ENCODE measurements at regions not wholly inside any gene's neighbourhood (a gene's known extent, or its start where the extent isn't known, plus 50 kb on each side); places are given as distances from the start of the nearest gene placed in this dataset.

DNA sequence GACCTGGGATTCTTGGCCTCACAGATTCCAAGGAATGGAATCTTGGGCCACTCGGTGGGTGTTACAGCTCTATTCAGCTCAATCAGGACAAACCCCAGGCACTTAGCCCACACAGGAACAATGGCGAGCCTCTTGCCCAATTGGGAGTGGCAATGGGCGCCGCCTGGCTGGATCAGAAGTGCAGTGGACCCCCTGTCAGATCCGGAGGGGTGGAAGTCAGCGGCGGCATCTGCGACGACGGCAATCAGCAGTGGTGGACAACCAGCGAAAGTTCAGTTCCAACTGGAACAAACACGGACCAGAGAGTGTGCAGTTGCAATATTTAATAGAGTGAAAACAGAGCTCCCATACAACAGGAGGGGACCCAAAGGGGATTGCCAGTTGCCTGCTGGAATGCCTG, 378.3 kb downstream of the CDH9 start:
- Mint-ChIP-seq H3K27me3 (ENCODE audit: low read depth) (no peaks in the 10 kb centered on the region; the same call in 1 of the 2 replicates), H3K27ac (peak overlapping the region in 1 of 3 experiments; percentile 76; a peak in 2 of 7 replicates), H3K4me3 (no peak overlapping the region), H3K36me3 (ENCODE audit: insufficient read depth in 1 of 3, low read depth in 3 of 3) (peaks cover 0 to 8% (median 2%) of the 10 kb centered on the region in 3 experiments; a peak in 2 of 7 replicates), H3K9me3 (peaks cover 0 to 2% of the 10 kb centered on the region in 2 experiments; a peak in 3 of 5 replicates), H3K4me1 (peaks cover 0 to 3% of the 10 kb centered on the region in 2 experiments; a peak in 1 of 4 replicates)
- no CpG with 5 or more reads among the region's 12 CpGs for WGBS (ENCODE audit: extremely low coverage, insufficient read length, low lambda C conversion rate)
- Histone ChIP-seq H3K9me3 (ENCODE audit: control insufficient read depth, low read depth, low read length) (no peaks in the 10 kb centered on the region), H3K27me3 (ENCODE audit: insufficient read depth, low read length) (no peaks in the 10 kb centered on the region), H3K4me1 (ENCODE audit: insufficient read depth, low read length) (no peaks in the 10 kb centered on the region), H3K14ac (ENCODE audit: insufficient read depth, low read length) (no peak overlapping the region), H2BK120ac (ENCODE audit: low read depth, low read length, poor library complexity, severe bottlenecking) (no peak overlapping the region), H3T11ph (ENCODE audit: low read length) (no peak overlapping the region), H3K9ac (ENCODE audit: extremely low read depth, insufficient read length, low read length) (no peak overlapping the region), H2BK15ac (ENCODE audit: low read depth, low read length) (no peak overlapping the region), H4K5ac (ENCODE audit: insufficient read length, low read depth, low read length) (no peak overlapping the region), H3K56ac (ENCODE audit: insufficient read length, low read depth, low read length) (no peak overlapping the region), H2AFZ (ENCODE audit: low read length) (no peak overlapping the region), H3K23ac (ENCODE audit: insufficient read length, low read depth, low read length) (no peak overlapping the region), H3K79me1 (ENCODE audit: insufficient read depth, low read depth, low read length, poor library complexity, severe bottlenecking) (no peaks in the 10 kb centered on the region), H4K20me1 (ENCODE audit: control insufficient read depth, insufficient read depth, insufficient read length) (no peaks in the 10 kb centered on the region), H4K91ac (ENCODE audit: insufficient read length, low read depth, low read length) (no peak overlapping the region), H3K4ac (ENCODE audit: low read depth, low read length) (no peak overlapping the region), H3K79me2 (ENCODE audit: insufficient read depth, low read length) (no peaks in the 10 kb centered on the region), H2BK20ac (ENCODE audit: low read depth, low read length, poor library complexity, severe bottlenecking) (no peak overlapping the region), H3K4me2 (ENCODE audit: insufficient read depth, insufficient read length, low read length) (no peak overlapping the region), H2AK5ac (ENCODE audit: insufficient read length, low read length) (no peak overlapping the region), H2BK5ac (ENCODE audit: insufficient read length, low read length) (no peak overlapping the region), H2BK12ac (ENCODE audit: insufficient read length, low read depth, low read length) (no peak overlapping the region), H4K8ac (replicated peaks; ENCODE audit: insufficient read length, low read depth, low read length) (no peak overlapping the region), H3K18ac (ENCODE audit: insufficient read length, low read depth, low read length) (no peak overlapping the region), H3K23me2 (ENCODE audit: insufficient read length, low read depth, low read length, poor library complexity, severe bottlenecking) (no peaks in the 10 kb centered on the region), H3K27ac (ENCODE audit: insufficient read length, low read depth, low read length) (no peak overlapping the region)
- DNase-seq: no peak
- TF ChIP-seq, protein P1, sequence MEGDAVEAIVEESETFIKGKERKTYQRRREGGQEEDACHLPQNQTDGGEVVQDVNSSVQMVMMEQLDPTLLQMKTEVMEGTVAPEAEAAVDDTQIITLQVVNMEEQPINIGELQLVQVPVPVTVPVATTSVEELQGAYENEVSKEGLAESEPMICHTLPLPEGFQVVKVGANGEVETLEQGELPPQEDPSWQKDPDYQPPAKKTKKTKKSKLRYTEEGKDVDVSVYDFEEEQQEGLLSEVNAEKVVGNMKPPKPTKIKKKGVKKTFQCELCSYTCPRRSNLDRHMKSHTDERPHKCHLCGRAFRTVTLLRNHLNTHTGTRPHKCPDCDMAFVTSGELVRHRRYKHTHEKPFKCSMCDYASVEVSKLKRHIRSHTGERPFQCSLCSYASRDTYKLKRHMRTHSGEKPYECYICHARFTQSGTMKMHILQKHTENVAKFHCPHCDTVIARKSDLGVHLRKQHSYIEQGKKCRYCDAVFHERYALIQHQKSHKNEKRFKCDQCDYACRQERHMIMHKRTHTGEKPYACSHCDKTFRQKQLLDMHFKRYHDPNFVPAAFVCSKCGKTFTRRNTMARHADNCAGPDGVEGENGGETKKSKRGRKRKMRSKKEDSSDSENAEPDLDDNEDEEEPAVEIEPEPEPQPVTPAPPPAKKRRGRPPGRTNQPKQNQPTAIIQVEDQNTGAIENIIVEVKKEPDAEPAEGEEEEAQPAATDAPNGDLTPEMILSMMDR (conservative IDR thresholded peaks at IDR 0.05): no peak
